SH-SY5Y (cell line): ENCODE measurements at regions not wholly inside any gene's neighbourhood (a gene's known extent, or its start where the extent isn't known, plus 50 kb on each side); places are given as distances from the start of the nearest gene placed in this dataset.

Source experiments
- GATA2 ChIP-seq: IDR thresholded peaks from 2 replicates; pipeline ENCODE4 v1.6.1; 2011; ENCODE audit warnings: mild to moderate bottlenecking, low read depth, low read length
- GATA3 ChIP-seq: IDR thresholded peaks from 2 replicates; pipeline ENCODE4 v1.6.1; 2011; ENCODE audit warnings: low read depth, mild to moderate bottlenecking, low read length, moderate library complexity

DNA sequence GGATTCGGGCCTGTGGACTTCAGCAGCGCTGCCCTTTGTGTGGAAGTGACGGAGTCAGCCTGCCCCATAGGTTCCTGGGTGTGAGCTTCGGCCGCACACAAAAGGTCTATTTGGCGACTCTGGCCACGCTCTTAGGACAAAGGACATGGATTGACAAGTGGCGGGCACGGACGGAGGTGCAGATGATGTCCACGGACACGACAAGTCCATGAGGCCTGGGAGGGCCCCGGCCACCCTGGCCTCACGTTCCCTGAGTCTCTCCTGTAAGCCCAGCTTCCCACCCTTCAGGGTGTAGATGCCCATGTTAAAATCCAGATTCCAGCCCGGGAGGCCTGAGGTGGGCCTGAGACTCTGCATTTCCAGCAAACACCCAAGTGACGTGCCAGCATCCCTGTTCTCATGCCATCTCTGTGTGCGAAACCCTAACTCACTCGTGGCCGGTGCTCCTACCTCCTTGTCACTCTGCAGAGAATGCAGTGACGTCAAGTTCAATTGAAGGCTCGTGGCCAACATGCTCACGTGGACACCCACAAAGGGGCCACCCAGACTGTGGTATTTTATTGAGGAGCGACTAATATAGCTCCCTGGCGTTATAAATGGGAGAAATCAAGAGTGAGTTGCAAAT, 111.7 kb downstream of the RTP5 start:
- TF ChIP-seq GATA2 (no peak), GATA3 (no peak)
